GM18861 (cell line): ENCODE measurements at regions not wholly inside any gene's neighbourhood (a gene's known extent, or its start where the extent isn't known, plus 50 kb on each side); places are given as distances from the start of the nearest gene placed in this dataset.

Experiments used
- ATAC-seq: cut with Tn5 transposase; IDR thresholded peaks from one replicate; pipeline ENCODE4 v1.9.1; 2021; ENCODE audit not compliant: unreplicated experiment

- no peak for ATAC-seq
Measured at GRCh38 chr16:73286346-73287267, 238.7 kb upstream of the ZFHX3 start.

- no peak for ATAC-seq
Measured at GRCh38 chr16:73285436-73286201, 237.7 kb upstream of the ZFHX3 start.

GRCh38 chr16:73280388-73280787 lies 232.5 kb upstream of the ZFHX3 start:
- no peak for ATAC-seq

GRCh38 chr16:73279451-73279850 lies 231.5 kb upstream of the ZFHX3 start:
- ATAC-seq, result no peak

- ATAC-seq, result no peak
Measured at GRCh38 chr16:73277071-73277470, 229.1 kb upstream of the ZFHX3 start.

- ATAC-seq, result no peak
Measured at GRCh38 chr16:73275448-73275847, 227.5 kb upstream of the ZFHX3 start.

GRCh38 chr16:73275024-73275423 lies 227.1 kb upstream of the ZFHX3 start:
- peak; percentile 80 for ATAC-seq

GRCh38 chr16:73274140-73274539 lies 226.2 kb upstream of the ZFHX3 start:
- ATAC-seq, result no peak

- no peak for ATAC-seq
Measured at GRCh38 chr16:73268366-73268993, 220.6 kb upstream of the ZFHX3 start.

- ATAC-seq, result no peak
Measured at GRCh38 chr16:73265935-73266334, 218.0 kb upstream of the ZFHX3 start.

GRCh38 chr16:73265124-73265837 lies 217.4 kb upstream of the ZFHX3 start:
- no peak for ATAC-seq

- ATAC-seq, result no peak
Measured at GRCh38 chr16:73262931-73263330, 215.0 kb upstream of the ZFHX3 start.

- ATAC-seq, result no peak
Measured at GRCh38 chr16:73255031-73255430, 207.1 kb upstream of the ZFHX3 start.

GRCh38 chr16:73253922-73254480 lies 206.1 kb upstream of the ZFHX3 start:
- no peak for ATAC-seq

- no peak for ATAC-seq
Measured at GRCh38 chr16:73252446-73252845, 204.5 kb upstream of the ZFHX3 start.

GRCh38 chr16:73251608-73252007 lies 203.7 kb upstream of the ZFHX3 start:
- ATAC-seq, result no peak

GRCh38 chr16:73248316-73248715 lies 200.4 kb upstream of the ZFHX3 start:
- no peak for ATAC-seq

GRCh38 chr16:73240920-73241319 lies 193.0 kb upstream of the ZFHX3 start:
- ATAC-seq, result no peak

- ATAC-seq, result no peak
Measured at GRCh38 chr16:73237601-73238000, 189.7 kb upstream of the ZFHX3 start.

GRCh38 chr16:73234496-73234895 lies 186.6 kb upstream of the ZFHX3 start:
- no peak for ATAC-seq
